Astrocyte (in vitro differentiated cells and primary cell): ENCODE measurements at regions not wholly inside any gene's neighbourhood (a gene's known extent, or its start where the extent isn't known, plus 50 kb on each side); places are given as distances from the start of the nearest gene placed in this dataset.

Source experiments
- CTCF ChIP-seq: IDR thresholded peaks from 2 replicates; pipeline ENCODE4 v1.5.1; 2011; ENCODE audit warnings: low read depth, mild to moderate bottlenecking, inconsistent platforms, low read length, moderate library complexity; ENCODE audit not compliant: insufficient read depth
- EZH2 ChIP-seq: IDR thresholded peaks from 2 replicates; pipeline ENCODE4 v1.6.1; 2012; ENCODE audit warnings: mild to moderate bottlenecking, low read length, inconsistent platforms; ENCODE audit not compliant: insufficient read depth

- TF ChIP-seq CTCF (no peak), EZH2 (no peak)
Measured at GRCh38 chr7:114788706-114789105, 133.2 kb upstream of the MDFIC start.
